Transverse colon (tissue), 3 donors: ENCODE measurements at regions not wholly inside any gene's neighbourhood (a gene's known extent, or its start where the extent isn't known, plus 50 kb on each side); places are given as distances from the start of the nearest gene placed in this dataset.
"Not testable (repeated sequence)": the region's sequence is repeated elsewhere in the genome, so short reads cannot be mapped to it uniquely, and the experiment has no call there.

Experiments
- POLR2A ChIP-seq: fragments of 450-650 bp; IDR thresholded peaks from one replicate; pipeline ENCODE4 v1.6.1; 2016; ENCODE audit warnings: antibody characterized with exemption, mild to moderate bottlenecking, moderate library complexity
- TF ChIP-seq, protein P1 (sequence below), 5 experiments: fragments of 200-600 bp in 3 of 5; fragments of 450-650 bp in 2 of 5; sonication (generic) in 3 of 5; IDR thresholded peaks; 1 replicate in 2 of 5; 2 replicates in 3 of 5; pipeline ENCODE4 v1.5.1; 2016 to 2017; ENCODE audit warnings: antibody characterized with exemption in 5 of 5, inconsistent platforms in 3 of 5, mild to moderate bottlenecking in 2 of 5, moderate library complexity in 1 of 5

DNA sequence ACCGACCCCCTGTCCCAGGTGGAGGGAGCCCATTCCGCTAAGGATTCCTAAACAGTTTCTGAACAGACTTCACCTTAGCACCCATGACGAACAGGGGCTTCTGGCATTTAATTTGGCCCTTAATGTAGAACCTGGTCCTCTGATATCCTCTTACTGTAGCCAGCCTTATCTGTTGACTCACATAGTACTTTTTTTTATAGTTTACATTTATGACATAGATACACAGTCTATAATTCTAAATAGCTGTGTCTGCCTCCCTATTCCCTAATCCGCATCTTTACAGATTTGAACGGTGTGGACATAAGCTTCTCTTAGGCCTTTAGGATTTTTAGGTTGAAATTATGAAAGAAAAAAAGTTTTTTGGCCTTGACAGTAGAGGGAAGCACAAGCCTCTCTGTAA is 104.9 kb downstream of the TBC1D26 start:
- TF ChIP-seq, protein P1, sequence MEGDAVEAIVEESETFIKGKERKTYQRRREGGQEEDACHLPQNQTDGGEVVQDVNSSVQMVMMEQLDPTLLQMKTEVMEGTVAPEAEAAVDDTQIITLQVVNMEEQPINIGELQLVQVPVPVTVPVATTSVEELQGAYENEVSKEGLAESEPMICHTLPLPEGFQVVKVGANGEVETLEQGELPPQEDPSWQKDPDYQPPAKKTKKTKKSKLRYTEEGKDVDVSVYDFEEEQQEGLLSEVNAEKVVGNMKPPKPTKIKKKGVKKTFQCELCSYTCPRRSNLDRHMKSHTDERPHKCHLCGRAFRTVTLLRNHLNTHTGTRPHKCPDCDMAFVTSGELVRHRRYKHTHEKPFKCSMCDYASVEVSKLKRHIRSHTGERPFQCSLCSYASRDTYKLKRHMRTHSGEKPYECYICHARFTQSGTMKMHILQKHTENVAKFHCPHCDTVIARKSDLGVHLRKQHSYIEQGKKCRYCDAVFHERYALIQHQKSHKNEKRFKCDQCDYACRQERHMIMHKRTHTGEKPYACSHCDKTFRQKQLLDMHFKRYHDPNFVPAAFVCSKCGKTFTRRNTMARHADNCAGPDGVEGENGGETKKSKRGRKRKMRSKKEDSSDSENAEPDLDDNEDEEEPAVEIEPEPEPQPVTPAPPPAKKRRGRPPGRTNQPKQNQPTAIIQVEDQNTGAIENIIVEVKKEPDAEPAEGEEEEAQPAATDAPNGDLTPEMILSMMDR (IDR thresholded peaks at IDR 0.05): not testable (repeated sequence)
- not testable (repeated sequence) for TF ChIP-seq POLR2A
